Neural progenitor cell (in vitro differentiated cells): ENCODE measurements at regions not wholly inside any gene's neighbourhood (a gene's known extent, or its start where the extent isn't known, plus 50 kb on each side); places are given as distances from the start of the nearest gene placed in this dataset.

ENCODE experiments used
- CTCF ChIP-seq: fragments of 200-600 bp; sonication (generic); IDR thresholded peaks from 2 replicates; pipeline ENCODE4 v1.5.1; 2017; ENCODE audit warnings: antibody characterized with exemption, mild to moderate bottlenecking
- EZH2 ChIP-seq: fragments of 200-600 bp; sonication (generic); IDR thresholded peaks from 2 replicates; pipeline ENCODE4 v1.6.1; 2017; ENCODE audit warnings: antibody characterized with exemption, mild to moderate bottlenecking, moderate library complexity

GRCh38 chr6:4341078-4341797 is 205.9 kb upstream of the ECI2 start:
- no peak for TF ChIP-seq CTCF
- TF ChIP-seq EZH2 = no peak
